ENCODE measurements at regions not wholly inside any gene's neighbourhood (a gene's known extent, or its start where the extent isn't known, plus 50 kb on each side); places are given as distances from the start of the nearest gene placed in this dataset.
A peak's percentile ranks its signal among the peaks of the same experiment; 100 is the strongest.

GRCh38 chr6:71482742-71483141 lies 194.1 kb downstream of the OGFRL1 start:
- Histone ChIP-seq H3K9me3 (replicated peaks; ENCODE audit: control insufficient read depth, insufficient read depth, low read length) (no peaks in the 10 kb centered on the region), H3K79me2 (ENCODE audit: control insufficient read depth, insufficient read depth, low read length) (no peaks in the 10 kb centered on the region), H3K4me2 (ENCODE audit: insufficient read depth, low read length) (no peak overlapping the region), H4K20me1 (replicated peaks; ENCODE audit: control insufficient read depth, extremely low read depth, insufficient read depth, low read length) (no peaks in the 10 kb centered on the region), H3K4me3 (replicated peaks in 1 of 3; ENCODE audit: insufficient read depth in 1 of 3, low read depth in 1 of 3, low read length in 3 of 3) (no peak overlapping the region), H2AFZ (ENCODE audit: low read depth, low read length) (no peak overlapping the region), H3K4me1 (ENCODE audit: control insufficient read depth, extremely low read depth, insufficient read depth, low read length) (peaks cover 36% of the 10 kb centered on the region), H3K27ac (ENCODE audit: insufficient read depth, low read depth, low read length) (no peak overlapping the region), H3K27me3 (ENCODE audit: control insufficient read depth in 2 of 2, insufficient read depth in 2 of 2, low read length in 2 of 2) (no peaks in the 10 kb centered on the region), H3K9me1 (replicated peaks; ENCODE audit: control insufficient read depth, extremely low read depth, insufficient read depth, low read length) (no peaks in the 10 kb centered on the region), H3K9ac (replicated peaks; ENCODE audit: extremely low read depth, insufficient read depth, low read length) (no peak overlapping the region), H3K36me3 (ENCODE audit: control insufficient read depth in 2 of 2, extremely low read depth in 1 of 2, insufficient read depth in 2 of 2, low read length in 2 of 2) (no peaks in the 10 kb centered on the region)
- BruUV-seq (replicated peaks) = no TSS peak
- ChIA-PET CTCF (interaction anchor here (0.7 to 3.4 kb wide), 17 partner anchors 9 to 293 kb away, joined by 3 to 35 read pairs (median 8); no protein-coding TSS in a partner anchor), POLR2A (no interaction called here)
- DNase-seq (ENCODE audit: low read depth, low spot score) = peak; percentile 43
- dilution Hi-C loops (cut with MboI; ENCODE audit: extremely low pct_ligation_motif_present, low sequenced_read_pairs) (no loop called here), intact Hi-C loops (cut with micrococcal nuclease) (loop anchor here (1.0 kb wide), 1 partner anchor 98 kb away; no protein-coding TSS in a partner anchor)
- no peak for FAIRE-seq
- TF ChIP-seq MYC (IDR thresholded peaks at IDR 0.05; ENCODE audit: low read depth, low read length) (no peak), CTCF (IDR thresholded peaks at IDR 0.05; ENCODE audit: extremely low read depth in 1 of 2, insufficient read depth in 1 of 2, low read depth in 1 of 2, low read length in 2 of 2) (peak in 1 of 2 donors; percentile 5)

GRCh38 chr6:71486461-71486860 lies 197.8 kb downstream of the OGFRL1 start:
- H3K36me3 ChIP-seq (ENCODE audit: control insufficient read depth in 2 of 2, extremely low read depth in 1 of 2, insufficient read depth in 2 of 2, low read length in 2 of 2) = no peaks in the 10 kb centered on the region
- TF ChIP-seq POLR2AphosphoS5 (IDR thresholded peaks at IDR 0.05; ENCODE audit: insufficient read depth, low read depth, low read length) = no peak
- no peak for TF ChIP-seq MAX (IDR thresholded peaks at IDR 0.05; ENCODE audit: insufficient read depth, insufficient read length)
- TF ChIP-seq CTCF (IDR thresholded peaks at IDR 0.05; ENCODE audit: extremely low read depth in 1 of 2, insufficient read depth in 1 of 2, low read depth in 1 of 2, low read length in 2 of 2) = no peak
- TF ChIP-seq GATA2 (IDR thresholded peaks at IDR 0.05; ENCODE audit: insufficient read depth, insufficient read length, low read depth, low read length) = no peak
- no peak for TF ChIP-seq JUN (IDR thresholded peaks at IDR 0.05; ENCODE audit: borderline replicate concordance, insufficient read depth, insufficient read length, low read depth)
- no peak for TF ChIP-seq MYC (IDR thresholded peaks at IDR 0.05; ENCODE audit: low read depth, low read length)
- TF ChIP-seq FOS (IDR thresholded peaks at IDR 0.05; ENCODE audit: borderline replicate concordance, insufficient read depth, low read length) = no peak
- TF ChIP-seq EZH2 (IDR thresholded peaks at IDR 0.05; ENCODE audit: borderline replicate concordance, low read depth, low read length, severe bottlenecking) = no peak
- TF ChIP-seq POLR2A (IDR thresholded peaks at IDR 0.05; ENCODE audit: low read depth, low read length) = no peak
- no peaks in the 10 kb centered on the region for H3K79me2 ChIP-seq (ENCODE audit: control insufficient read depth, insufficient read depth, low read length)
- H3K9ac ChIP-seq (replicated peaks; ENCODE audit: extremely low read depth, insufficient read depth, low read length) = no peak overlapping the region
- ChIA-PET CTCF (no interaction called here), POLR2A (no interaction called here)
- no peaks in the 10 kb centered on the region for H3K27me3 ChIP-seq (ENCODE audit: control insufficient read depth in 2 of 2, insufficient read depth in 2 of 2, low read length in 2 of 2)
- DNase-seq (ENCODE audit: low read depth, low spot score) (no peak), FAIRE-seq (no peak)
- no peaks in the 10 kb centered on the region for H3K9me3 ChIP-seq (replicated peaks; ENCODE audit: control insufficient read depth, insufficient read depth, low read length)
- intact Hi-C loops (cut with micrococcal nuclease) = no loop called here
- no peak overlapping the region for H2AFZ ChIP-seq (ENCODE audit: low read depth, low read length)
- no peaks in the 10 kb centered on the region for H3K9me1 ChIP-seq (replicated peaks; ENCODE audit: control insufficient read depth, extremely low read depth, insufficient read depth, low read length)
- no peaks in the 10 kb centered on the region for H4K20me1 ChIP-seq (replicated peaks; ENCODE audit: control insufficient read depth, extremely low read depth, insufficient read depth, low read length)
- H3K4me2 ChIP-seq (ENCODE audit: insufficient read depth, low read length) = no peak overlapping the region
- no TSS peak for BruUV-seq (replicated peaks)
- H3K4me1 ChIP-seq (ENCODE audit: control insufficient read depth, extremely low read depth, insufficient read depth, low read length) = peaks cover 18% of the 10 kb centered on the region
- H3K27ac ChIP-seq (ENCODE audit: insufficient read depth, low read depth, low read length) = no peak overlapping the region
- dilution Hi-C loops (cut with MboI; ENCODE audit: extremely low pct_ligation_motif_present, low sequenced_read_pairs) = no loop called here
- no peak overlapping the region for H3K4me3 ChIP-seq (replicated peaks in 1 of 3; ENCODE audit: insufficient read depth in 1 of 3, low read depth in 1 of 3, low read length in 3 of 3)
